IMR-90 (cell line): ENCODE measurements at regions not wholly inside any gene's neighbourhood (a gene's known extent, or its start where the extent isn't known, plus 50 kb on each side); places are given as distances from the start of the nearest gene placed in this dataset.

Experiments
- ATAC-seq: fragments of 200-7000 bp; cut with Tn5 transposase; 2 replicates; pipeline ENCODE4 v1.9.1; 2020; ENCODE audit warnings: low read depth, mild to moderate bottlenecking, moderate library complexity
- BruUV-seq: library from RNA; stranded (reverse); fragments of 400-500 nt; replicated peaks from 2 replicates; lab custom pipeline; 2021; lab: Mats Ljungman, UMichigan
- CTCF ChIA-PET: fragments of 300-600 bp; formaldehyde crosslinking; extraction: SDS; loops from one replicate; lab custom pipeline; 2021; ENCODE audit warnings: antibody characterized with exemption; lab: Yijun Ruan, JAX
- POLR2A ChIA-PET: fragments of 300-600 bp; sonication (Branson Sonifier 250); formaldehyde crosslinking; loops from one replicate; lab custom pipeline; 2022; ENCODE audit warnings: antibody characterized with exemption; ENCODE audit not compliant: unreplicated experiment; lab: Charles Lee
- DNase-seq: peaks from one replicate; pipeline ENCODE4 v3.0.0; 2013
- H2AFZ ChIP-seq: replicated peaks from 2 replicates; pipeline ENCODE3; 2013; ENCODE audit warnings: low read length, mild to moderate bottlenecking; ENCODE audit not compliant: poor library complexity
- H2AK5ac ChIP-seq: 2 replicates; pipeline ENCODE4 v1.6.1; 2013; ENCODE audit warnings: low read depth, low read length, inconsistent platforms
- H2AK9ac ChIP-seq: replicated peaks from 2 replicates; pipeline ENCODE3; 2013; ENCODE audit warnings: mild to moderate bottlenecking, low read depth, low read length, moderate library complexity; ENCODE audit not compliant: poor library complexity
- H2BK120ac ChIP-seq: 2 replicates; pipeline ENCODE4 v1.6.1; 2013; ENCODE audit warnings: low read depth, low read length, inconsistent platforms
- H2BK15ac ChIP-seq: 3 replicates; pipeline ENCODE4 v1.6.1; 2013; ENCODE audit warnings: low read depth, low read length, inconsistent platforms
- H2BK20ac ChIP-seq: 2 replicates; pipeline ENCODE4 v1.6.1; 2013; ENCODE audit warnings: low read depth, mild to moderate bottlenecking, inconsistent platforms, low read length, moderate library complexity
- H2BK5ac ChIP-seq: 2 replicates; pipeline ENCODE4 v1.6.1; 2013; ENCODE audit warnings: mild to moderate bottlenecking, low read depth, low read length, inconsistent platforms; ENCODE audit not compliant: poor library complexity, severe bottlenecking
- H3K14ac ChIP-seq: replicated peaks from 2 replicates; pipeline ENCODE4 v1.6.1; 2013; ENCODE audit warnings: low read depth, low read length, inconsistent platforms
- H3K18ac ChIP-seq: 2 replicates; pipeline ENCODE4 v1.6.1; 2013; ENCODE audit warnings: low read depth, low read length, control low read depth
- H3K23ac ChIP-seq: 2 replicates; pipeline ENCODE4 v1.6.1; 2013; ENCODE audit warnings: low read depth, low read length, inconsistent platforms
- H3K27ac ChIP-seq: 2 replicates; pipeline ENCODE4 v1.5.1; 2013; ENCODE audit warnings: mild to moderate bottlenecking, control low read depth, low read length; ENCODE audit not compliant: insufficient read depth
- H3K27me3 ChIP-seq: 2 replicates; pipeline ENCODE4 v1.6.1; 2013; ENCODE audit warnings: low read length; ENCODE audit not compliant: control insufficient read depth, insufficient read depth
- H3K36me3 ChIP-seq: 2 replicates; pipeline ENCODE4 v1.6.1; 2013; ENCODE audit warnings: low read length, mixed read lengths; ENCODE audit not compliant: control insufficient read depth, insufficient read depth
- H3K4ac ChIP-seq: 2 replicates; pipeline ENCODE4 v1.6.1; 2013; ENCODE audit warnings: low read depth, low read length, inconsistent platforms
- H3K4me1 ChIP-seq: 2 replicates; pipeline ENCODE4 v1.6.1; 2013; ENCODE audit warnings: low read length, mixed read lengths; ENCODE audit not compliant: control insufficient read depth, insufficient read depth
- H3K4me2 ChIP-seq: 2 replicates; pipeline ENCODE4 v1.6.1; 2013; ENCODE audit warnings: low read depth, mild to moderate bottlenecking, control low read depth, low read length, moderate library complexity
- H3K4me3 ChIP-seq: 2 replicates; pipeline ENCODE4 v1.5.1; 2013; ENCODE audit warnings: low read depth, mild to moderate bottlenecking, control low read depth, low read length, moderate library complexity; ENCODE audit not compliant: insufficient read depth
- H3K56ac ChIP-seq: 2 replicates; pipeline ENCODE4 v1.6.1; 2013; ENCODE audit warnings: low read length, inconsistent platforms; ENCODE audit not compliant: insufficient read depth; ENCODE audit errors: extremely low read depth
- H3K79me1 ChIP-seq, 2 experiments: 2 replicates each; pipeline ENCODE4 v1.6.1; 2013; ENCODE audit warnings: low read length in 2 of 2, inconsistent platforms in 1 of 2, low read depth in 1 of 2
- H3K9ac ChIP-seq: 2 replicates; pipeline ENCODE4 v1.6.1; 2013; ENCODE audit warnings: low read depth, low read length, control low read depth
- H3K9me1 ChIP-seq: 2 replicates; pipeline ENCODE4 v1.6.1; 2013; ENCODE audit warnings: low read length, inconsistent platforms; ENCODE audit not compliant: insufficient read depth
- H3K9me3 ChIP-seq: 2 replicates; pipeline ENCODE4 v1.6.1; 2013; ENCODE audit warnings: low read length; ENCODE audit not compliant: control insufficient read depth, insufficient read depth
- H4K20me1 ChIP-seq: 2 replicates; pipeline ENCODE4 v1.6.1; 2013; ENCODE audit warnings: low read length, inconsistent platforms; ENCODE audit not compliant: insufficient read depth
- H4K5ac ChIP-seq: 2 replicates; pipeline ENCODE4 v1.6.1; 2013; ENCODE audit warnings: mild to moderate bottlenecking, low read depth, low read length, control low read depth
- H4K8ac ChIP-seq, 2 experiments: 2 replicates each; pipeline ENCODE4 v1.6.1; 2013; ENCODE audit warnings: low read depth in 2 of 2, low read length in 2 of 2, control low read depth in 1 of 2, inconsistent platforms in 1 of 2
- H4K91ac ChIP-seq: 2 replicates; pipeline ENCODE4 v1.6.1; 2013; ENCODE audit warnings: low read depth, low read length, inconsistent platforms; ENCODE audit not compliant: insufficient read depth
- BHLHE40 ChIP-seq: fragments of 150-350 bp; IDR thresholded peaks from 2 replicates; pipeline ENCODE4 v1.6.1; 2016; ENCODE audit warnings: mild to moderate bottlenecking, low read depth, low read length
- CEBPB ChIP-seq: IDR thresholded peaks from 2 replicates; pipeline ENCODE4 v1.6.1; 2012; ENCODE audit warnings: low read depth, low read length, improper control_type of control experiment
- CHD1 ChIP-seq: IDR thresholded peaks from 2 replicates; pipeline ENCODE4 v1.6.1; 2012; ENCODE audit warnings: low read depth, low read length, improper control_type of control experiment
- FOS ChIP-seq: fragments of 150-350 bp; IDR thresholded peaks from 2 replicates; pipeline ENCODE4 v1.6.1; 2016; ENCODE audit warnings: low read depth, low read length
- MAFK ChIP-seq: IDR thresholded peaks from 2 replicates; pipeline ENCODE4 v1.6.1; 2012; ENCODE audit warnings: low read depth, low read length, improper control_type of control experiment
- MAZ ChIP-seq: IDR thresholded peaks from 2 replicates; pipeline ENCODE4 v1.6.1; 2012; ENCODE audit warnings: low read depth, mild to moderate bottlenecking, low read length, improper control_type of control experiment, moderate library complexity, borderline replicate concordance
- MXI1 ChIP-seq: IDR thresholded peaks from 2 replicates; pipeline ENCODE4 v1.6.1; 2012; ENCODE audit warnings: low read depth, mild to moderate bottlenecking, low read length, moderate library complexity, borderline replicate concordance
- NFE2L2 ChIP-seq: fragments of 150-350 bp; IDR thresholded peaks from 2 replicates; pipeline ENCODE4 v1.6.1; 2016; ENCODE audit warnings: low read depth, mild to moderate bottlenecking, low read length
- POLR2A ChIP-seq: IDR thresholded peaks from 2 replicates; pipeline ENCODE4 v1.6.1; 2012; ENCODE audit warnings: mild to moderate bottlenecking, low read depth, low read length
- RAD21 ChIP-seq: IDR thresholded peaks from 2 replicates; pipeline ENCODE4 v1.6.1; 2012; ENCODE audit warnings: low read length, improper control_type of control experiment
- RCOR1 ChIP-seq: IDR thresholded peaks from 2 replicates; pipeline ENCODE4 v1.6.1; 2012; ENCODE audit warnings: mild to moderate bottlenecking, low read length, improper control_type of control experiment; ENCODE audit not compliant: insufficient replicate concordance
- RFX5 ChIP-seq: IDR thresholded peaks from 2 replicates; pipeline ENCODE4 v1.8.0; 2012; ENCODE audit warnings: low read depth, mild to moderate bottlenecking, low read length, moderate library complexity
- SMC3 ChIP-seq: fragments of 150-350 bp; IDR thresholded peaks from 2 replicates; pipeline ENCODE4 v1.6.1; 2016; ENCODE audit warnings: low read depth, mild to moderate bottlenecking, antibody characterized with exemption, low read length, moderate library complexity
- USF2 ChIP-seq: fragments of 150-350 bp; IDR thresholded peaks from 2 replicates; pipeline ENCODE4 v1.6.1; 2017; ENCODE audit warnings: mild to moderate bottlenecking, antibody characterized with exemption, low read length, low read depth
- WGBS, 2 experiments: methylation state at CpG; one replicate each; pipeline versions ENCODE4 v1.1.5 to v1.1.7; 2013; ENCODE audit warnings: missing lambda C conversion rate in 2 of 2; ENCODE audit not compliant: insufficient read length in 1 of 2; ENCODE audit errors: extremely low coverage in 2 of 2; 5-methylcytosine and 5-hydroxymethylcytosine counted together
- dilution Hi-C: fragments of 300-500 bp; cut with HindIII; formaldehyde crosslinking; loops from one replicate; pipeline ENCODE4 v1.14.3; 2018; ENCODE audit warnings: low sequenced_read_pairs; ENCODE audit not compliant: unreplicated experiment
- in situ Hi-C: fragments of 300-500 bp; cut with MboI; formaldehyde crosslinking; loops from 3 replicates; pipeline ENCODE4 v1.14.3; 2019; ENCODE audit warnings: low sequenced_read_pairs, inconsistent platforms, mixed read lengths
- intact Hi-C: fragments of 100-400 bp; cut with micrococcal nuclease; formaldehyde crosslinking; loops from 2 replicates; pipeline ENCODE4 v1.10.0; 2022
- TF ChIP-seq, protein P1 (sequence below): fragments of 150-350 bp; IDR thresholded peaks from 2 replicates; pipeline ENCODE4 v1.6.1; 2016; ENCODE audit warnings: low read depth, mild to moderate bottlenecking, low read length, moderate library complexity, borderline replicate concordance
- TF ChIP-seq, protein P2 (sequence below): conservative IDR thresholded peaks from 2 replicates; pipeline ENCODE4 v1.5.1; 2012; ENCODE audit warnings: mild to moderate bottlenecking, low read depth, low read length, improper control_type of control experiment

GRCh38 chr5:165527577-165527976 is 2022.2 kb downstream of the MAT2B start:
- H4K20me1 ChIP-seq, result no peaks in the 10 kb centered on the region
- intact Hi-C loops, result no loop called here
- no peak overlapping the region for H2BK5ac ChIP-seq
- no peak overlapping the region for H3K27ac ChIP-seq
- H3K18ac ChIP-seq, result no peak overlapping the region
- WGBS, 2 experiments, result 94% methylated on average over 2 of the region's 4 CpGs; no CpG with 5 or more reads in 1 of the 2 experiments
- no peak for DNase-seq
- H3K9me1 ChIP-seq, result no peaks in the 10 kb centered on the region
- H2AK9ac ChIP-seq, result no peak overlapping the region
- no peaks in the 10 kb centered on the region for H3K79me1 ChIP-seq
- no peak overlapping the region for H4K5ac ChIP-seq
- H3K4ac ChIP-seq, result no peak overlapping the region
- H3K36me3 ChIP-seq, result no peaks in the 10 kb centered on the region
- BruUV-seq, result no TSS peak
- H4K91ac ChIP-seq, result no peak overlapping the region
- no peak overlapping the region for H2BK20ac ChIP-seq
- dilution Hi-C loops, result no loop called here
- H2BK15ac ChIP-seq, result no peak overlapping the region
- no peak overlapping the region for H3K4me2 ChIP-seq
- TF ChIP-seq RCOR1 (no peak), RFX5 (no peak), SMC3 (no peak), FOS (no peak), NFE2L2 (no peak), MAZ (no peak), RAD21 (no peak), CHD1 (no peak), USF2 (no peak), CEBPB (no peak), POLR2A (no peak), MXI1 (no peak), MAFK (no peak), BHLHE40 (no peak)
- TF ChIP-seq, protein P1, sequence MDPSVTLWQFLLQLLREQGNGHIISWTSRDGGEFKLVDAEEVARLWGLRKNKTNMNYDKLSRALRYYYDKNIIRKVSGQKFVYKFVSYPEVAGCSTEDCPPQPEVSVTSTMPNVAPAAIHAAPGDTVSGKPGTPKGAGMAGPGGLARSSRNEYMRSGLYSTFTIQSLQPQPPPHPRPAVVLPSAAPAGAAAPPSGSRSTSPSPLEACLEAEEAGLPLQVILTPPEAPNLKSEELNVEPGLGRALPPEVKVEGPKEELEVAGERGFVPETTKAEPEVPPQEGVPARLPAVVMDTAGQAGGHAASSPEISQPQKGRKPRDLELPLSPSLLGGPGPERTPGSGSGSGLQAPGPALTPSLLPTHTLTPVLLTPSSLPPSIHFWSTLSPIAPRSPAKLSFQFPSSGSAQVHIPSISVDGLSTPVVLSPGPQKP, result no peak
- TF ChIP-seq, protein P2, sequence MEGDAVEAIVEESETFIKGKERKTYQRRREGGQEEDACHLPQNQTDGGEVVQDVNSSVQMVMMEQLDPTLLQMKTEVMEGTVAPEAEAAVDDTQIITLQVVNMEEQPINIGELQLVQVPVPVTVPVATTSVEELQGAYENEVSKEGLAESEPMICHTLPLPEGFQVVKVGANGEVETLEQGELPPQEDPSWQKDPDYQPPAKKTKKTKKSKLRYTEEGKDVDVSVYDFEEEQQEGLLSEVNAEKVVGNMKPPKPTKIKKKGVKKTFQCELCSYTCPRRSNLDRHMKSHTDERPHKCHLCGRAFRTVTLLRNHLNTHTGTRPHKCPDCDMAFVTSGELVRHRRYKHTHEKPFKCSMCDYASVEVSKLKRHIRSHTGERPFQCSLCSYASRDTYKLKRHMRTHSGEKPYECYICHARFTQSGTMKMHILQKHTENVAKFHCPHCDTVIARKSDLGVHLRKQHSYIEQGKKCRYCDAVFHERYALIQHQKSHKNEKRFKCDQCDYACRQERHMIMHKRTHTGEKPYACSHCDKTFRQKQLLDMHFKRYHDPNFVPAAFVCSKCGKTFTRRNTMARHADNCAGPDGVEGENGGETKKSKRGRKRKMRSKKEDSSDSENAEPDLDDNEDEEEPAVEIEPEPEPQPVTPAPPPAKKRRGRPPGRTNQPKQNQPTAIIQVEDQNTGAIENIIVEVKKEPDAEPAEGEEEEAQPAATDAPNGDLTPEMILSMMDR, result no peak
- no peak overlapping the region for H3K14ac ChIP-seq
- ChIA-PET CTCF (no interaction called here), POLR2A (no interaction called here)
- no peak overlapping the region for H2AFZ ChIP-seq
- H3K23ac ChIP-seq, result no peak overlapping the region
- peaks cover 9% of the 10 kb centered on the region for H3K9me3 ChIP-seq
- no peak overlapping the region for H3K56ac ChIP-seq
- H4K8ac ChIP-seq, result no peak overlapping the region
- H2BK120ac ChIP-seq, result no peak overlapping the region
- no peak overlapping the region for H3K9ac ChIP-seq
- no peak overlapping the region for H3K4me3 ChIP-seq
- H3K4me1 ChIP-seq, result 0 out of 2 replicates have a peak, but pooled peaks cover 2% of the 10 kb centered on the region
- no peak for ATAC-seq
- no peak overlapping the region for H2AK5ac ChIP-seq
- H3K27me3 ChIP-seq, result no peaks in the 10 kb centered on the region
- in situ Hi-C loops, result no loop called here
